ENCODE measurements at regions not wholly inside any gene's neighbourhood (a gene's known extent, or its start where the extent isn't known, plus 50 kb on each side); places are given as distances from the start of the nearest gene placed in this dataset.

GRCh38 chr2:8395718-8396117 lies 286.1 kb upstream of the ID2 start:
- TF ChIP-seq, protein P1, sequence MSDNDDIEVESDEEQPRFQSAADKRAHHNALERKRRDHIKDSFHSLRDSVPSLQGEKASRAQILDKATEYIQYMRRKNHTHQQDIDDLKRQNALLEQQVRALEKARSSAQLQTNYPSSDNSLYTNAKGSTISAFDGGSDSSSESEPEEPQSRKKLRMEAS (IDR thresholded peaks at IDR 0.05), result no peak
- TF ChIP-seq RAD21 (IDR thresholded peaks at IDR 0.05; ENCODE audit: low read depth) (no peak), USF1 (IDR thresholded peaks at IDR 0.05) (no peak), NFIC (IDR thresholded peaks at IDR 0.05) (no peak), TAF1 (IDR thresholded peaks at IDR 0.05; ENCODE audit: low read depth) (no peak), CREB1 (IDR thresholded peaks at IDR 0.05; ENCODE audit: low read depth) (no peak), CEBPB (IDR thresholded peaks at IDR 0.05) (no peak), ZBTB7A (IDR thresholded peaks at IDR 0.05; ENCODE audit: low read depth) (no peak), EP300 (IDR thresholded peaks at IDR 0.05; ENCODE audit: borderline replicate concordance) (no peak), FOXM1 (IDR thresholded peaks at IDR 0.05; ENCODE audit: borderline replicate concordance, low read depth) (no peak), REST (IDR thresholded peaks at IDR 0.05; ENCODE audit: low read depth) (no peak), YY1 (IDR thresholded peaks at IDR 0.05; ENCODE audit: low read depth) (no peak), EGR1 (IDR thresholded peaks at IDR 0.05) (no peak), TCF12 (IDR thresholded peaks at IDR 0.05; ENCODE audit: low read depth) (no peak)

DNA sequence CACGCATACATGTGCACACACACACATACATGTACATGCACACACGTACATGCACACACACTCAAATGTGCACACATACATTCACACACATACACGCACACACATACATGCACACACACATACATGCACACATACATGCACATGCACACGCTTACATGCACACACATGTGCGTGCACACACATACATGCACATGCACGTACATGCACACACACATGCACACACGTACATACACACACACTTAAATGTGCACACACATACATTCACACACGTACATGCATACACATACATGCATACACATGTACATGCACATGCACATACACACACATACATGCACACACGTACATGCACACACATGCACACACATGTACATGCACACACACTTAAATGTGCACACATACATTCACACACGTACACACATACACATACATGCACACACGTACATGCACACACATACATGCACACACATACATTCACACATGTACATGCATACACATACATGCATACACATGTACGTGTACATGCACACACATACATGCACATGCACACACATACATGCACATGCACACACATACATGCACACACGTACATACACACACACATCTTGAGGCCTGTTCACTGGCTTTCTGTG lies 283.7 kb upstream of the ID2 start:
- TF ChIP-seq FOXM1 (IDR thresholded peaks at IDR 0.05; ENCODE audit: borderline replicate concordance, low read depth) (no peak), USF1 (IDR thresholded peaks at IDR 0.05) (no peak), TCF12 (IDR thresholded peaks at IDR 0.05; ENCODE audit: low read depth) (no peak), TEAD4 (IDR thresholded peaks at IDR 0.05) (no peak), YY1 (IDR thresholded peaks at IDR 0.05; ENCODE audit: low read depth) (no peak), REST (IDR thresholded peaks at IDR 0.05; ENCODE audit: low read depth) (no peak), EP300 (IDR thresholded peaks at IDR 0.05; ENCODE audit: borderline replicate concordance) (no peak), CEBPB (IDR thresholded peaks at IDR 0.05) (no peak), RAD21 (IDR thresholded peaks at IDR 0.05; ENCODE audit: low read depth) (no peak), ZBTB7A (IDR thresholded peaks at IDR 0.05; ENCODE audit: low read depth) (no peak), TAF1 (IDR thresholded peaks at IDR 0.05; ENCODE audit: low read depth) (no peak), NFIC (IDR thresholded peaks at IDR 0.05) (no peak), EGR1 (IDR thresholded peaks at IDR 0.05) (no peak), CREB1 (IDR thresholded peaks at IDR 0.05; ENCODE audit: low read depth) (no peak)
- TF ChIP-seq, protein P1 (IDR thresholded peaks at IDR 0.05), result no peak

DNA sequence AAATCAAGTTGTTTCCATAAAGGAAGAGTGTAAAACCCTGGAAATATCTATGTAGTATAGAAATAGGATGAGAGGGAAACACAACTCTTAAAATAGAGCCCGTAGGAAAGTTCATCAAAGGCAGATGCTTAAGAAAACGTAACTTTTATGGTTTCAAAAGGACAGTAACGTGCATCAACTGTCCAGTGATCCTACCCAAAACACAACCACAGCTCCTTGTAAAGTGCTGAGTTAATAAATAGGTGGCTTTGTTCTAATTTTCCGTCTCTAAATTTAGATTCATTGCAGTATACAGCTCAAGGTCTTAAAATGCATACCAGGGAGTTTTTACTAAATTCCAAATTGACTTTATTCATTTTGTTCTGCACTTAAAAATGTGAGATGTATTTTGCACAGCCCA lies 282.1 kb upstream of the ID2 start:
- no peak for TF ChIP-seq TEAD4 (IDR thresholded peaks at IDR 0.05)
- TF ChIP-seq RAD21 (IDR thresholded peaks at IDR 0.05; ENCODE audit: low read depth), result no peak
- TF ChIP-seq YY1 (IDR thresholded peaks at IDR 0.05; ENCODE audit: low read depth), result no peak
- TF ChIP-seq USF1 (IDR thresholded peaks at IDR 0.05), result no peak
- no peak for TF ChIP-seq CREB1 (IDR thresholded peaks at IDR 0.05; ENCODE audit: low read depth)
- TF ChIP-seq EGR1 (IDR thresholded peaks at IDR 0.05), result no peak
- TF ChIP-seq FOXM1 (IDR thresholded peaks at IDR 0.05; ENCODE audit: borderline replicate concordance, low read depth), result no peak

GRCh38 chr2:8400196-8400595 lies 281.7 kb upstream of the ID2 start:
- TF ChIP-seq CREB1 (IDR thresholded peaks at IDR 0.05; ENCODE audit: low read depth), result no peak
- no peak for TF ChIP-seq TEAD4 (IDR thresholded peaks at IDR 0.05)
- TF ChIP-seq TAF1 (IDR thresholded peaks at IDR 0.05; ENCODE audit: low read depth), result no peak
- TF ChIP-seq ZBTB7A (IDR thresholded peaks at IDR 0.05; ENCODE audit: low read depth), result no peak
- TF ChIP-seq USF1 (IDR thresholded peaks at IDR 0.05), result no peak
- no peak for TF ChIP-seq FOXM1 (IDR thresholded peaks at IDR 0.05; ENCODE audit: borderline replicate concordance, low read depth)
- TF ChIP-seq EGR1 (IDR thresholded peaks at IDR 0.05), result no peak
- no peak for TF ChIP-seq RAD21 (IDR thresholded peaks at IDR 0.05; ENCODE audit: low read depth)
- TF ChIP-seq REST (IDR thresholded peaks at IDR 0.05; ENCODE audit: low read depth), result no peak
- TF ChIP-seq EP300 (IDR thresholded peaks at IDR 0.05; ENCODE audit: borderline replicate concordance), result no peak
- TF ChIP-seq NFIC (IDR thresholded peaks at IDR 0.05), result no peak
- TF ChIP-seq, protein P1 (IDR thresholded peaks at IDR 0.05), result no peak
- TF ChIP-seq YY1 (IDR thresholded peaks at IDR 0.05; ENCODE audit: low read depth), result no peak
